ENCODE measurements at regions not wholly inside any gene's neighbourhood (a gene's known extent, or its start where the extent isn't known, plus 50 kb on each side); places are given as distances from the start of the nearest gene placed in this dataset.

DNA sequence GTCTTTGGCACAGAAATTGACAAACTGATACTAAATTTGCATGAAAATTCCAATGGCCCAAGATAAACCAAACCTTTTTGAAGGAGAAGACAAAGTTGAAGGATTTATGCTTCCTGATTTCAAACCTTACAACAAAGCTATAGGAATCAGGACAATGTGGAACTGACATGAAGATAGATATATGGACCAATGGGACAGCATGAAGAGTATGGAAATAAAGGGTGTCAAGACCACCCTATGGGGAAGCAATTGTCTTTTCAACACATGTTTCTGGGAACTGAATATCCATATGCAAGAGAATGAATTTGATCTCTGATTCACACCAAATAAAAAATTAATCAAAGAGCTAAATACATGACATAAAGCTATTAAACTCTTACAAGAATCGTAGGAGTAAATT, 77.2 kb upstream of the ADARB2 start:
- Histone ChIP-seq H2BK12ac (ENCODE audit: insufficient read length, low read depth, low read length) (no peak overlapping the region), H3K9me3 (ENCODE audit: control insufficient read depth, low read depth, low read length) (no peaks in the 10 kb centered on the region), H3T11ph (ENCODE audit: low read length) (no peak overlapping the region), H3K79me1 (ENCODE audit: insufficient read depth, low read depth, low read length, poor library complexity, severe bottlenecking) (no peaks in the 10 kb centered on the region), H3K79me2 (ENCODE audit: insufficient read depth, low read length) (no peaks in the 10 kb centered on the region), H2BK20ac (ENCODE audit: low read depth, low read length, poor library complexity, severe bottlenecking) (no peak overlapping the region), H4K20me1 (ENCODE audit: control insufficient read depth, insufficient read depth, insufficient read length) (no peaks in the 10 kb centered on the region), H3K23ac (ENCODE audit: insufficient read length, low read depth, low read length) (no peak overlapping the region), H2BK120ac (ENCODE audit: low read depth, low read length, poor library complexity, severe bottlenecking) (no peak overlapping the region), H4K5ac (ENCODE audit: insufficient read length, low read depth, low read length) (no peak overlapping the region), H3K23me2 (ENCODE audit: insufficient read length, low read depth, low read length, poor library complexity, severe bottlenecking) (no peaks in the 10 kb centered on the region), H2AK5ac (ENCODE audit: insufficient read length, low read length) (no peak overlapping the region), H3K4me1 (ENCODE audit: insufficient read depth, low read length) (peaks cover 4% of the 10 kb centered on the region; the same call in 1 of the 2 replicates), H2AFZ (ENCODE audit: low read length) (no peak overlapping the region), H3K14ac (ENCODE audit: insufficient read depth, low read length) (no peak overlapping the region), H3K18ac (ENCODE audit: insufficient read length, low read depth, low read length) (no peak overlapping the region), H3K27ac (ENCODE audit: insufficient read length, low read depth, low read length) (no peak overlapping the region), H2BK5ac (ENCODE audit: insufficient read length, low read length) (no peak overlapping the region), H2BK15ac (ENCODE audit: low read depth, low read length) (no peak overlapping the region), H4K91ac (ENCODE audit: insufficient read length, low read depth, low read length) (no peak overlapping the region), H3K4ac (ENCODE audit: low read depth, low read length) (no peak overlapping the region), H3K9ac (ENCODE audit: extremely low read depth, insufficient read length, low read length) (no peak overlapping the region), H4K8ac (replicated peaks; ENCODE audit: insufficient read length, low read depth, low read length) (no peak overlapping the region), H3K56ac (ENCODE audit: insufficient read length, low read depth, low read length) (no peak overlapping the region), H3K27me3 (ENCODE audit: insufficient read depth, low read length) (no peaks in the 10 kb centered on the region), H3K4me2 (ENCODE audit: insufficient read depth, insufficient read length, low read length) (no peak overlapping the region)
- Mint-ChIP-seq H3K27me3 (ENCODE audit: low read depth) (no peaks in the 10 kb centered on the region), H3K27ac (no peak overlapping the region), H3K36me3 (ENCODE audit: insufficient read depth in 1 of 3, low read depth in 3 of 3) (peaks cover 0 to 6% (median 2%) of the 10 kb centered on the region in 3 experiments; a peak in 2 of 7 replicates), H3K4me1 (peaks cover 9 to 10% of the 10 kb centered on the region in 2 experiments; a peak in 3 of 4 replicates), H3K4me3 (no peak overlapping the region), H3K9me3 (peaks cover 2 to 6% of the 10 kb centered on the region in 2 experiments; a peak in 3 of 5 replicates)
- DNase-seq = no peak
- WGBS (ENCODE audit: extremely low coverage, insufficient read length, low lambda C conversion rate) = no CpG with 5 or more reads among the region's 1 CpG
- TF ChIP-seq, protein P1, sequence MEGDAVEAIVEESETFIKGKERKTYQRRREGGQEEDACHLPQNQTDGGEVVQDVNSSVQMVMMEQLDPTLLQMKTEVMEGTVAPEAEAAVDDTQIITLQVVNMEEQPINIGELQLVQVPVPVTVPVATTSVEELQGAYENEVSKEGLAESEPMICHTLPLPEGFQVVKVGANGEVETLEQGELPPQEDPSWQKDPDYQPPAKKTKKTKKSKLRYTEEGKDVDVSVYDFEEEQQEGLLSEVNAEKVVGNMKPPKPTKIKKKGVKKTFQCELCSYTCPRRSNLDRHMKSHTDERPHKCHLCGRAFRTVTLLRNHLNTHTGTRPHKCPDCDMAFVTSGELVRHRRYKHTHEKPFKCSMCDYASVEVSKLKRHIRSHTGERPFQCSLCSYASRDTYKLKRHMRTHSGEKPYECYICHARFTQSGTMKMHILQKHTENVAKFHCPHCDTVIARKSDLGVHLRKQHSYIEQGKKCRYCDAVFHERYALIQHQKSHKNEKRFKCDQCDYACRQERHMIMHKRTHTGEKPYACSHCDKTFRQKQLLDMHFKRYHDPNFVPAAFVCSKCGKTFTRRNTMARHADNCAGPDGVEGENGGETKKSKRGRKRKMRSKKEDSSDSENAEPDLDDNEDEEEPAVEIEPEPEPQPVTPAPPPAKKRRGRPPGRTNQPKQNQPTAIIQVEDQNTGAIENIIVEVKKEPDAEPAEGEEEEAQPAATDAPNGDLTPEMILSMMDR (conservative IDR thresholded peaks at IDR 0.05) = no peak
